22Rv1 (cell line): ENCODE measurements at regions not wholly inside any gene's neighbourhood (a gene's known extent, or its start where the extent isn't known, plus 50 kb on each side); places are given as distances from the start of the nearest gene placed in this dataset.

Source experiments
- H3K27ac ChIP-seq: fragments of 450-650 bp; 2 replicates; pipeline ENCODE4 v1.5.1; 2017
- CTCF ChIP-seq: fragments of 450-650 bp; IDR thresholded peaks from 2 replicates; pipeline ENCODE4 v1.5.1; 2017; ENCODE audit warnings: mild to moderate bottlenecking
- ZFX ChIP-seq: fragments of 450-650 bp; IDR thresholded peaks from 2 replicates; pipeline ENCODE4 v1.6.1; 2017; ENCODE audit warnings: antibody characterized with exemption, borderline replicate concordance

GRCh38 chr1:13878021-13878420, 178.0 kb downstream of the PRDM2 start:
- TF ChIP-seq ZFX (no peak), CTCF (no peak)
- no peak overlapping the region for H3K27ac ChIP-seq

- no peak overlapping the region for H3K27ac ChIP-seq
- no peak for TF ChIP-seq CTCF
- no peak for TF ChIP-seq ZFX
These were observed 178.5 kb downstream of the PRDM2 start for GRCh38 chr1:13878451-13878850.

GRCh38 chr1:13881385-13882088, 181.5 kb downstream of the PRDM2 start:
- H3K27ac ChIP-seq = no peak overlapping the region
- TF ChIP-seq ZFX (no peak), CTCF (no peak)

GRCh38 chr1:13888351-13888986, 188.5 kb downstream of the PRDM2 start:
- TF ChIP-seq CTCF (no peak), ZFX (no peak)
- H3K27ac ChIP-seq = no peak overlapping the region

GRCh38 chr1:13889495-13889894, 189.5 kb downstream of the PRDM2 start:
- TF ChIP-seq CTCF = no peak
- TF ChIP-seq ZFX = no peak
- no peak overlapping the region for H3K27ac ChIP-seq

- TF ChIP-seq CTCF (no peak), ZFX (no peak)
- no peak overlapping the region for H3K27ac ChIP-seq
These were observed 190.8 kb downstream of the PRDM2 start for GRCh38 chr1:13890766-13891165.

- no peak for TF ChIP-seq ZFX
- no peak for TF ChIP-seq CTCF
- H3K27ac ChIP-seq = no peak overlapping the region
These were observed 192.2 kb downstream of the PRDM2 start for GRCh38 chr1:13892198-13892597.
